NCI-H2029 treated with DMSO at 0.1 percent for 48 hours (cell line): ENCODE measurements at regions not wholly inside any gene's neighbourhood (a gene's known extent, or its start where the extent isn't known, plus 50 kb on each side); places are given as distances from the start of the nearest gene placed in this dataset.

Source experiments
- DNase-seq: peaks from one replicate; lab custom pipeline; 2025; lab: John Stamatoyannopoulos, UW

DNA sequence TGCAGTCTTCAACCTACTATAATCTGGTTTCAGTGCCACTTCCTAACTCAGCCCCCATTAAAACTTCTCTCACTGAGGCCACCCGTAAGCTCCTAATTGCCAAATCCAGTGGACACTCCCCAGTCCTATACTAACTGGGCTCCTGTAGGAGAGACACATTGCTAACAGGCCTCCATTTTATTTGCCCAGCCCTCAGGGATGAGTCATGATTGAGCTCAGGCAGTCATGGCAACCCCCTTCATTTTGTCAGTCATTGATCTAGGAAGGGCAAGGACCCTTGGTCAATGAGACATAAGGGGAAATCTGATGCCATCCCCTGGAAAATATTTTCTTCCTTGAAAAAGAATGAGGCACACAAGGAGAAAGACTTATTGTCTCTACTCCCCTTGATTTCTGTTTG, 70.1 kb upstream of the HIF1A start:
- no peak for DNase-seq

- DNase-seq = no peak
Observed at GRCh38 chr14:61627612-61628011, 67.7 kb upstream of the HIF1A start.

- DNase-seq = no peak
Observed at GRCh38 chr14:61628016-61628725, 67.1 kb upstream of the HIF1A start.

DNA sequence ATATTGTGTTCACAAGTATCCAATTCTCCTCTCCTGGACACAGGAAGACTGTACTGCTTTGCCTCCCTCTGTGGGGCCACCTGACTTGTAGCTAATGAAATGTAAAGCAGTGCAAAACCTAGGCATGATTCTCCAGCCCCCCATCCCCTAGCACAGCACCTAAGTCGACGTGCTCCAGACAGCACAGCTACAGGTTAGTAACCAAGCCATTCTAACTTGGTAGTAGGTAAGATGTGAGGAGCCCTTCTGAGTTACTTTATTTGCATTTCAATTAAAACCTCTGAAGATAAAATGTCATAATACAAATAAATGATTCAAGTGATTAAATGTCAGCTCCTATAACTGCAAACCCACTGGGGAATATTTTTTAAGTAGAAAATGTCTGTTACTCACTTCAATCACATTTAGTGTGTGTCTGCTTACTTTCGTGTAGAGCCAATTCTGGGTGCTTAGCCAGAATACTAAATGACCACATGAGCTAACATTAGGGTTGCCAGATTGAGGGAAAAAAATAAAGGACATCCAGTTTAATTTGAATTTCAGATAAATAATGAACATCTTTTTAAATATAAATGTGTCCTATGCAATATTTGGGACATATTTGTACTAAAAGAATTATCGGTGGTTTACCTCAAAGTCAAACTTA, 64.8 kb upstream of the HIF1A start:
- DNase-seq = no peak

DNA sequence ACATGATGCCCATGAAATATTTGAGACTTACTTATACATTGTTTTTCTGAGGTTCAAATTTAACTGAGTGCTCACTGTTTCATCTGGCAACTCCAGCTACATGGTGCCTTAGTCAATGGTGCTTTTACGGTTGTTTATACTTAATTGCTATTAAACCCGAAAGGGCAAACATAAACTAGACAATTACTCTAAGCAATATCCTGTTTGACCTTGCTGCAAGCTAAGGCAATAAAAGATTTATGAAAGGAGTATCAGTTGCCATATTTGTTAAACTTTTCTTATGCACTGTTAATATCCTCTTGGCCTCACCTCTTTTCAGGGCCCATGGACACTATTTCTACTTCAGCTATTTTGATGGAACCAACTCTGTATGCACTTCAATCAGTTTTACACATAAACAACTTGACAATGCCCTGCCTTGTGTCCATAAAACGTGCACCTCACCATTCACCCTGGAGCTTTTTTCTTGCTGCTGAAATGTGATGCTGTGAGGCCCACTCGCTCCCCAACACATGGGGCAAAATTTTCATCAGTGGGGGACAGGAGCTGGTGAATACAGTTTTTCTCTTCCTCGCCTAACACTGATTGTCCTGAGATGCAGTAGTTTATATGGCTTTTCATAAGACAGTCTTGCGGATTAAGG, 64.1 kb upstream of the HIF1A start:
- no peak for DNase-seq

GRCh38 chr14:61632401-61632800, 62.9 kb upstream of the HIF1A start:
- DNase-seq = no peak

DNA sequence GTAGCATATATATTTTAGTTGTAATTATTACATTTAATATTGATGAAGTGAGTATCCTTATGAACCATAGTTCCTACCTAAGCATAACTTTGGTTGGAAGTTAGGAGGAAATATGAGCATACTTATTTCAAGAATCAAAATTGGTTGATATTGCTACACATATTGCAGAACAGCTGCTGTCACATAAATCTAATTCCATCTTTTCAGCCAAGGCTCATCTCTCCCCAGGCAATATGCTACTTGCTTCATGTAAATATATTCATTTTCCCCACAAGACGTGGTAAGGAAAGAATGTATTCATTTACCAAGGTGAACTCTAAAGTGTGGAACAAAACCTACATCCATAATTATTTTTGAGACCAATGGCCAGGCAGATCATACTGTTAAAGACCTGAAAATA, 62.5 kb upstream of the HIF1A start:
- no peak for DNase-seq

DNA sequence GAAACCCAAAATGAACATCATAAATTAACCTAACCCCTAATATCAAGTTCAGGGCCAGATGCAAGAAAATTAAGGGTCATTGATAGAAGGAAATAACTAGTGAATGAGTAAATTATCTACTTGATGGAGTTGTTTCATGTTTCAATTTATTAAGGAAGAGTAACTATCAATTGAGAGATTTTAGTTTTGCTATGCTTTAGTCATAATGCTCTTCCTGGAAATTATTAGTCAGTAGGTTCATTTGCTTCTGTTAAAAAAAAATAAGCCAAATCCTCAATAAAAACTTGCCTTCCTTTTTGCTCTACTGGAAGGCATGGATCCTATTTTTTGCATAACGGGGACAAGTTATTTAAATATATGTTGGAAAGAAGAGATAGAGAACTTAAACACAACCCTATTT, 59.0 kb upstream of the HIF1A start:
- DNase-seq = no peak

GRCh38 chr14:61636779-61637178, 58.5 kb upstream of the HIF1A start:
- DNase-seq = no peak

- no peak for DNase-seq
Observed at GRCh38 chr14:61638595-61639387, 56.5 kb upstream of the HIF1A start.

- no peak for DNase-seq
Observed at GRCh38 chr14:61640158-61641136, 54.9 kb upstream of the HIF1A start.

- DNase-seq = no peak
Observed at GRCh38 chr14:61641914-61642613, 53.2 kb upstream of the HIF1A start.

- DNase-seq = no peak
Observed at GRCh38 chr14:61642614-61642982, 52.7 kb upstream of the HIF1A start.

- no peak for DNase-seq
Observed at GRCh38 chr14:61643555-61643954, 51.8 kb upstream of the HIF1A start.

DNA sequence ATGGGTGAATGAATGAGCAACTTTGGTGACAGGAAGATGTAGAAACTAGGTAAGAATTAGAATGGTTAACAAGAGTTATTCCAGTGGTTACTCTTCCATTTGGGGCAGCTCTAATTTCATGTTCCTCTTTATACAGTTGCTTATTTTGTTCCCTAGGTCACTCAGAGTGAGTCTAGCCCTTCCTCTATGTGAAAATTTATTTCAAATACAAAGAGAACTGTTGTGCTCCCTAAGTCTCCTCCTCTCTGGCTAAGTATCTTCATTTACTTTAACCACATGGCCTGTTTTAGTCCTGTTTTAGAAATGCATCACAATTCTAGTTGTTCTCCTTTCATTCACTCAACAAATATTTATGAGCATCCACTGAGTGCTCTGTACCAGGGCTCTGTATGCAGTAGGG, 51.1 kb upstream of the HIF1A start:
- DNase-seq = no peak

DNA sequence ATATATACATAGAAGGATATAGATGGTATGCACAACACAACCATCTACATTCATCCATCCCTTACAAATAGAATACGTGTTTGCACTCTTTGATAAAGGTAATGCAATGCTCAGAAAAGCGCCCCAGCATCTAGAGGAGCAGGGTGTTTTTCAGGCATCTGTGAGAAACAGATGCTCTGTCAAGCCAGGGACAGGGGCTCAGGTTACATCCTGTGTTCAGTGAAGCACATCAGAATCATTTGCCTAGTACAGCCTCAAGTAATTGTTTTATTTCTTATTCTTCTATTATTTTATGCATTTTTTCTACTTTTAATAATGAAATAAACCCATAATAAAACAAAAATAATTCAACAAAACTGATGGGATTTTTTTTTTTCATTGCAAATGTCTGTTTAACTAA, 50.5 kb upstream of the HIF1A start:
- peak; percentile 95 for DNase-seq

- no peak for DNase-seq
Observed at GRCh38 chr14:61645247-61645646, 50.1 kb upstream of the HIF1A start.
